NCI-H748 (cell line): ENCODE measurements at regions not wholly inside any gene's neighbourhood (a gene's known extent, or its start where the extent isn't known, plus 50 kb on each side); places are given as distances from the start of the nearest gene placed in this dataset.

Source experiments
- DNase-seq: peaks from one replicate; lab custom pipeline; 2025; ENCODE audit not compliant: unreplicated experiment; lab: John Stamatoyannopoulos, UW

DNA sequence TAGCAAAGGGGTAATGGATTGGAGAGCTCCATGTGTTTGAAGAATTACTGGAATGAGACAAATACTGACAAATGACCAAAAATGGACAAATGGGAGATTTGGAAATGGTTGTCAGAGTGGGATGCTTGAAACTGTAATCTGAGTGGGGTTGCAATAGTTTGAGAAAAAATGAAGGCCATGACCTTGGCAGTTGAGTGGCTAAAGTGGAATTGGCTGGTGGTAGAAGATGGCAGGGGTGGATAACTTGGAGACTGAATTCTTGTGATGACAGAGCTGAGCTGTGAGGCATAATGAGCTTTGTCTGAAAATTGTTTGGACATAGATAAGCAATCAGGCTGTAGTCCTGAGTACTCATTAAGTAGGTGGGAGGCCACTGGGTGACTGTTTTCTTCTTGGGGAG lies 222.5 kb upstream of the PRICKLE1 start:
- no peak for DNase-seq

DNA sequence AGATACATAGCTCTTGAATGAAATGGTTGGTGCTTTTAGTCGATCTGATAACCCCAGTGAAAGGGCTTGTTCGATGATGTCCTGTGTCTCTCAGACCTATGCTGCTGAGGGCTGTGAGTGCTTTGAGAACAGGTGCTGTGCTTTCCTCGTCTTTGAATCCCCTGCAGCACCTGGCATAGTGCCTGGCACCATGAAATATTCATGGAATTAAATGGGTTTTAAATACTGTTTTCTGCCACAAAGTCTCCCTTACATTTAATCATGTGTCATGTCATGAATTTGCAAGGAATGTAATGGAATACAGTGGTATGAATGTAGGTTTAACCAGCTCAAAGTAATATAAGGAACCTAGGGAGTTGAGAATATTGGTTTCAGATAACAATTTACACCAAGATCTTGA lies 220.5 kb upstream of the PRICKLE1 start:
- DNase-seq = peak; percentile 28

DNA sequence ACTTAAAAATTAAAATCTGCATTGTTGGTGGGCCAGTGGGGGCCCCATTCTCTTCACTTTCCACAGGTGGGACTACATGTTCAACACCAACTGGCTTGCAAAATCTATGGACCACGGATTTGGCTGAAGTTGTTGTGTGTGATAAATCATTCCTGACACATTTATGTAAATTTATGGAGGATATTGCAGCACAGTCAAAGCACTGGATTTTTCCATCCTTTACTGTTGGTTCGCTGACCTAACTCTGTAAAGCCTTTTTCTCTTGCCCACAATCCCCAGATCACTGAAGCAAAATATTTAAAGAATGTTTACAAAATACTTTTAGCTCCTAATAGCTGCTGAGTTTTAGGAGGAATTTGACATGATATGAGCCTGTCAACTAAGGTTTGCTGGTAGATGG lies 219.7 kb upstream of the PRICKLE1 start:
- no peak for DNase-seq

DNA sequence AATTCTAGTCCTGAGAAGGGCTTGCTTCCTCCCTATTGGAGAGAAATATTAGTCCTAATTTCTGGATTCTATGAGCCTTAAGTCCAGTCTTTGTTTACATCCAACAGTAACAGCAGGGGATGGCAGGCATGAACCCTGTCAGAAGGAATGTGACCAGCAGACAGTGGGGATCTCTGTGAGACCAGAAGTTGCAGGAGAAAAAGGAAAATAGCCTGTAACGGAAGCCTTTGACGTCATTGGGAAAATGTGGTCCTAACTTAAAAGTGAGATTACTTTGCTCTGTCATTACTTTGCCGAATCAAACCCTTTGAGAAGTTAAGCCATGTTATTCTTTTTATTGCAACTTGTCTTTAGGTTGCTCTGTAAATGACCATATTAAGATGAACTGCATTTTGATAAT lies 218.2 kb upstream of the PRICKLE1 start:
- no peak for DNase-seq

- no peak for DNase-seq
Measured at GRCh38 chr12:42807251-42807650, 217.7 kb upstream of the PRICKLE1 start.

- DNase-seq = peak; percentile 5
Measured at GRCh38 chr12:42804928-42805327, 215.4 kb upstream of the PRICKLE1 start.

- no peak for DNase-seq
Measured at GRCh38 chr12:42802785-42803189, 213.2 kb upstream of the PRICKLE1 start.

GRCh38 chr12:42801271-42801670 lies 211.7 kb upstream of the PRICKLE1 start:
- no peak for DNase-seq

DNA sequence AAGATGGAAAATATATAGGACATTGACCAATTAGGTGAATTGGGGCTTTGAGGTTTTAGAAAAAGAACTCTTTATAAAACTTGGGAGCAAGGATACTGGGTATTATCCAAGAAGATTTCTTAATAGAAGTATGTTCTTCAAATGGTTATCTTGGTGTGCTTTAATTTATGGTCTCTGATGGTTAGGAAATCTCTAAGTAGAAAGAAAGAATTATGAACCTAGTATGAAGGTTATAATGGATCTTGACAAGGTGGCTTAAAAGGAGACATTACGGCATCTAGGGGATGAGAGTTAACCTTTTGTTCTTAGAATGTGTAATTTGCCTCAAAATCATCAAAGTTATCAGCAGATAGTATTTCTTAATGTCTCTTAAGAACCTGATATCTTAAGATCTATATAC lies 210.4 kb upstream of the PRICKLE1 start:
- no peak for DNase-seq

- DNase-seq = no peak
Measured at GRCh38 chr12:42798811-42799438, 209.4 kb upstream of the PRICKLE1 start.

GRCh38 chr12:42794806-42795205 lies 205.3 kb upstream of the PRICKLE1 start:
- no peak for DNase-seq

- no peak for DNase-seq
Measured at GRCh38 chr12:42793166-42793565, 203.6 kb upstream of the PRICKLE1 start.

DNA sequence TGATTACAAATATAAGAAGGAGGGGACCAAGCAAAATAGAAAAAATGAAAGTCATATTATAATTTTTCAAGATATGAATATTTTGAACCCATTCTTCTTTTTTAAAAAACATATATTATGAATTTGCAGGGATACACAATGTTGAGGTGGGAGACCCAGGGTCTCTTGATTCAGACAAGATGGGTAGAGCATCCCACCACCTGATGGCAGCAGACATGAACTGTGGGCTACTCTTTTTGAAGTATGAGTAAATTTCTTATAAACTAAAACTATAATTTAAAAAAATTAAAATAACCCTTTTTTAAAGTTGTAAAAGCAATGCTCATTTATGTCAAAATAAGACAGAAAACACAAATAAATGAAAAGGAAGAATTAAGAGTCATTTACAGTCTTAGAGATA lies 202.7 kb upstream of the PRICKLE1 start:
- no peak for DNase-seq

DNA sequence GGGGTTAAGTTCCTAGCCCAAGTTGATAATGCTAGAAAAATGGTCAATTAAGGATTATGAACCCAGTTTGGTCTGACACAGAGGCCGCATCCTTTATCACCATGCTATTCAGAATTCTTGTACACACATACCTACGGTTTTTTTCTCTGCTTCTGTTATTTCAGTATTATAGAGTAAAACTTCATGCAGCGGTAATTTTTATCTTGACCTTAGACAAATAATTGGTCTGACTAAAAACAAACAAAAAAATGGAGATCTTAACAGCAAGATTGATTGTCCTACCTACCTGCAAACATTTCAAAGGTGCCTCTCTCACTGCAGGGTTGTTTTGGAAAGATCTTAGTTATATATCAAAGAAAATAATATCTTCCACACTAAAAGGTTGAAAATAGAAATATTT lies 201.9 kb upstream of the PRICKLE1 start:
- no peak for DNase-seq

- no peak for DNase-seq
Measured at GRCh38 chr12:42790761-42791151, 201.2 kb upstream of the PRICKLE1 start.

DNA sequence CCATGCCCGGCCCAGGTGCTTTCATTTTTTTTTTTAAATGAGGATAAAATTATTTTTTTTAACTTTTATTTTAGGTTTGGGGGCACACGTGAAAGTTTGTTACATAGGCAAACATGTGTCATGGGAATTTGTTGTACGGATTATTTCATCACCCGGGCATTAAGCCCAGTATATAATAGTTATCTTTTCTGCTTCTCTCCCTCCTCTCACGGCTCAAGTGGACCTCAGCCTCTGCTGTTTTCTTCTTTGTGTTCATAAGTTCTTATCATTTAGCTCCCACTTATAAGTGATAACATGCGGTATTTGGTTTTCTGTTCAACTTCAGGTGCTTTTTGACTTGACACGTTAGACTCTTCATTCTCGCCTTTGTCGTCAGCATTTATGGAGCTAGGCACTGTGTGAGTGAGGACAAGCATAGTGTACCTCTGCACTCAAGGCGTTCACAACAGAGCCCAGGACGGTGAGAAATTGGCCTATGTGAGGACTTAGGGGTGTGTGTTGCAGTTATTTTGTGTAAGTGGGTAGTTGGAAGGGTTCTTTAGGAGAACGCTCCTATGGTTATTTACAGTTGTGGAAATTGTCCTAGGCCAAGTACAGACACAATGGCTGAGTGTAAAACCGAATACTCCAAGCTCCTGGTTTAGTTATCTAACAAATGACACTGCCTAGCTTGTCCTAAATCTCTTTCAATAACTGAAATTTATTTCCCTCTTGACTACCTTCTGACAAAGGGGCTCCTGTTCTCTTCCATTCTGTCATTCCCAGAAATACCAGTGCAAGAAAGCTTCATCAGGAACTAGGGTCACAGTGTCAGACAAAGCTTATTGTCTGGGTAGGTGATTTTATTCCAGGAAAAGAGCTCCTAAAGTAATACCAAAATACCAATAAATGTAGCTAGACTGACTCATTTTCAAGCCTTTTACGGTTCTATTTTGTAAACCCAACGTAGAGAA lies 200.5 kb upstream of the PRICKLE1 start:
- DNase-seq = no peak

DNA sequence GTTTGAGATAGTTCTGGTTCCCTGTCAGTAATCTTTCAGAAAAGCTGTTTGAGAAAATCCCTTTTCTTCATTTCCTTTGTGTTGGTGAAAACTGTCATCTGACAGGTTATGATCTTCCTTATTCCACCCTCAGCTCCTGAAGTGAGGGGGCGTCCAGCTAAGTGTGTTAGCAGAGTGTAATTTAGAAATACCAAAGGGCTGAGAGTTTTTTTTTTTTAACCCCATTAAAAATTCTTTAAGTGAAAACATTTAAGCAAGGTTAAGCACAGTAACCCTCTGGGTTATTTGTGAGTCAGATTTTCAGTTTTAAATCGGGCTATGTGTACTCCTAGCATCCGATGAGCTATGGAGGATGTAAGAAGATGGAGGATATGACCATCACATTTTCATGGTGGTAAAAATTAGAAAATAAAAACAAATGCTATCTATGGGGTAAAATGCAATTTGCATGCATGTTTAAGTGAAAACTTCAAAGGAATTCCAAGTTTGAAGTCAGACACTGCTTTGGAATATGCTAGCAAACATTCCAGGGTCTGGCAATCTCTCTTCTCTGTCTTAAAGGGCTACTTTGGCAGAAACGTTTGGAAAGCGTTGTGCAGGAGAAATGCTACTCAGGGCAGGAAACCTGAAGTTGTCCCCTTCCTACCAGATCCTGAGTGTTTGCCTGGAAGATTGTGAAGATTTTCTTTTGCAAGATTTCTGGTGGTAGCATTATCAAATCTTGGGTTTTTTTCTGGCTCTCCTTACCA lies 197.0 kb upstream of the PRICKLE1 start:
- no peak for DNase-seq

DNA sequence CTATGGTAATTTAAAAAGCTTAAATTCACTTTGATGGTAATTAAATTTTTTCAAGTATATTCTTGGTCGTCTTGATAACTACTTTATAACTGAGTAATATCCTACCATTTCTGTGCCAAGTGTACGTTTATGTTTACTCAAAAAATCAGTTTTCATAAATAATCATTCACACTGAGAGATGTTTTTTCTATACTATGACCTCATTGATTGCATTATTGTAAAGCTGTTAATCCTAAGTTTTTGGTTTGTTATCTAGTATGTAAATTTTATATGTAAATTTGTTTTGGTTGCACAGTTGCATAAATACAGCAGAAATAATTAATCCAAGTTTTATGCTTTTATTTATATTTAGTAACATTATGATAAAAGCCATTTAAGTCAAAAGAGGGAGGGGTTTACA lies 196.4 kb upstream of the PRICKLE1 start:
- DNase-seq = no peak

DNA sequence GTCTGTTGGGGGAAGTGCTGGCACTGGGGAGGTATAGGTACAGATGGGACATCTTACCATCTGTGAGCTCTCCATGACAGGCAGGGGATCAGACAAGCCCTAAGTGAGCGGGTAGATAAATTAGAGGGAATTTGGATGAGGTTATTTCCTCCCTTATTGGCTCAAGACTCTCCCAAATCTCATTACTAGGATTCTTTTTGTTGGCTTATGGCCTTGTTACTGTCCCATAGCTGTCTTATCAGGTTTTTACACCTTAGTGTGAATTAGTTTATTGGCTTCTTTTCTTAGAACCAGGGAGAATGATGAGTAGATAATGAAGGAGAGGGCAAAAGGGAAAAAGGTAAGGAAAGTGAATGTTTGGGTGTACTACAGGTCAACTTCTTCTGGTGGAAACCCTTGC lies 191.1 kb upstream of the PRICKLE1 start:
- DNase-seq = no peak

DNA sequence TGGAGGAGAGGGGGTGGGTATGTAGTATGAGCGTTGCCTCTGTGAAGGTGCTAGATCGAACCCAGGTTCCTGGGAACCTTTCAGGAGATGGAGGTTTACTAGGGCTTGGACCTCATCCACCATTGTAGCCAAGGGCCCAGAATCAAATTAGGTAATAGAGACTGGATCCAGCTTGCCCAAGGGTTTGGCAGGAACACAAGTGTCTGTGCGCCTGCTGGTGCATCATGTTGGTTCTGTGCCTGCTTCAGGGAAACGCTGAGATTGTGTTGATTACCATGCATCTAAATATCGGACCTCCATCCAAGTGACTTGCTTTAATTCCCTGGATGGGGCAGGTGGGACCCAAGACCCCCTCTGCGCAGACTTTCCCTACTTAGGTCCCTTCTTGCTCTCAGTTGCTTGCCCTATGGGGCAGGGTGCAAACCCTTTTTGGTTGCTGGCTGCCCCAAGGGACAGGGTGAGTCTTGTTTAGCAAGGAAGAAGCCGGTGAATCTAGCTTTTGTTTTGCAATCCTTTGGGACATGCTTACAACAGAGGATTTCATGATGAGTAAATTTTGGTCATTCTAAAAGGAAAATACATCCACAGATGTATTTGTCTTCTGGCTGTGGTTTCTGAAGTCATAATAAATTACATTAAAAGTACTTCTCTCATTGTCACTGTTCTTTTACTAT lies 189.8 kb upstream of the PRICKLE1 start:
- DNase-seq = no peak

DNA sequence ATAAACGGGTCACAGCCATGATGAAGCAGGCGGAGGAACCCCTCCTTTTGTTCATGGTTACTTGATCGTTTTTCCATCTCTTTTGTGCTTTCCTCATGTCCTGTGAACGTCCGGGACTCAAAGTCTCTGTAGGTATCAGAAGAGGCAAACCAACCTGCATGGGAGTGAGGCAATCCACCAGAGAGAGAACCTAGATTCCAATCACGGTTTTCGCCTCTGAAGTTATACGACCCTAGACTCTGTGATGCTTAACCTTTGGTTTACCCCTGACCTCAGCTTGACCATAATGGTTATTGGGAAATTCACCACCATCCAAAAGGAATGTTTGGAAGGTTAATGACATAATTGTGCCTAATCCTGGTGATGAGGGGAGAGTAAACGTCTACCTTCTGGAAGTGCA lies 186.8 kb upstream of the PRICKLE1 start:
- no peak for DNase-seq
